ENCODE measurements at regions not wholly inside any gene's neighbourhood (a gene's known extent, or its start where the extent isn't known, plus 50 kb on each side); places are given as distances from the start of the nearest gene placed in this dataset.

DNA sequence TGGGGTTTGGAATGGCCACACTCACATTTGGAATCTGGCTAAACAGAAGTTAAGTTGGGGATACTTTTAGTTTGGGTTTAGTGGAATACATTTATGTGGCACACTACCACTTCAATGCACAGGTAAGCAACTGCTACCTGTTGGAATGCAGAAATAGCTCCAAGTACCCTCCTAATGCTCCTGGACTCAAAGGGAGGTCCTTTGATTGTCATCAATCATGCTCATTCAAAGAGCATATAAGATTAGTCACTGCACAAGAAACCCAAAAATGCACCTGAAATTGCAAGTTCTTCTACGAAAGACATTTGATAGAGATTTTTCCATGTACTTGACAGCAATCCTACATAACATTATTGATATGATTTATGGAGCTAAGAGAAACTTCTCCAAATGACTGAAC, 247.7 kb downstream of the ANKRD50 start:
- TF ChIP-seq, protein P1, sequence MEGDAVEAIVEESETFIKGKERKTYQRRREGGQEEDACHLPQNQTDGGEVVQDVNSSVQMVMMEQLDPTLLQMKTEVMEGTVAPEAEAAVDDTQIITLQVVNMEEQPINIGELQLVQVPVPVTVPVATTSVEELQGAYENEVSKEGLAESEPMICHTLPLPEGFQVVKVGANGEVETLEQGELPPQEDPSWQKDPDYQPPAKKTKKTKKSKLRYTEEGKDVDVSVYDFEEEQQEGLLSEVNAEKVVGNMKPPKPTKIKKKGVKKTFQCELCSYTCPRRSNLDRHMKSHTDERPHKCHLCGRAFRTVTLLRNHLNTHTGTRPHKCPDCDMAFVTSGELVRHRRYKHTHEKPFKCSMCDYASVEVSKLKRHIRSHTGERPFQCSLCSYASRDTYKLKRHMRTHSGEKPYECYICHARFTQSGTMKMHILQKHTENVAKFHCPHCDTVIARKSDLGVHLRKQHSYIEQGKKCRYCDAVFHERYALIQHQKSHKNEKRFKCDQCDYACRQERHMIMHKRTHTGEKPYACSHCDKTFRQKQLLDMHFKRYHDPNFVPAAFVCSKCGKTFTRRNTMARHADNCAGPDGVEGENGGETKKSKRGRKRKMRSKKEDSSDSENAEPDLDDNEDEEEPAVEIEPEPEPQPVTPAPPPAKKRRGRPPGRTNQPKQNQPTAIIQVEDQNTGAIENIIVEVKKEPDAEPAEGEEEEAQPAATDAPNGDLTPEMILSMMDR (IDR thresholded peaks at IDR 0.05): no peak
- TF ChIP-seq POLR2A (IDR thresholded peaks at IDR 0.05): no peak

Measured in suprapubic skin (tissue), 3 donors.